Kidney glomerular epithelial cell (primary cell): ENCODE measurements at regions not wholly inside any gene's neighbourhood (a gene's known extent, or its start where the extent isn't known, plus 50 kb on each side); places are given as distances from the start of the nearest gene placed in this dataset.

ENCODE experiments used
- DNase-seq: peaks from one replicate; lab custom pipeline; 2025; lab: John Stamatoyannopoulos, UW

GRCh38 chr1:222370081-222370912, 177.6 kb downstream of the HHIPL2 start:
- no peak for DNase-seq

- no peak for DNase-seq
Observed at GRCh38 chr1:222369148-222369547, 178.8 kb downstream of the HHIPL2 start.

GRCh38 chr1:222358100-222358499, 189.8 kb downstream of the HHIPL2 start:
- no peak for DNase-seq

GRCh38 chr1:222357252-222357651, 190.7 kb downstream of the HHIPL2 start:
- DNase-seq: no peak

- no peak for DNase-seq
Observed at GRCh38 chr1:222347627-222348026, 200.3 kb downstream of the HHIPL2 start.

GRCh38 chr1:222346955-222347354, 200.9 kb downstream of the HHIPL2 start:
- no peak for DNase-seq

- no peak for DNase-seq
Observed at GRCh38 chr1:222339376-222339947, 208.4 kb downstream of the HHIPL2 start.

- no peak for DNase-seq
Observed at GRCh38 chr1:222335586-222335985, 212.3 kb downstream of the HHIPL2 start.

GRCh38 chr1:222334026-222334680, 213.8 kb downstream of the HHIPL2 start:
- DNase-seq: peak; percentile 5

GRCh38 chr1:222331765-222332164, 216.1 kb downstream of the HHIPL2 start:
- no peak for DNase-seq

- no peak for DNase-seq
Observed at GRCh38 chr1:222331340-222331739, 216.6 kb downstream of the HHIPL2 start.

GRCh38 chr1:222329493-222330045, 218.3 kb downstream of the HHIPL2 start:
- no peak for DNase-seq

GRCh38 chr1:222326710-222327036, 221.2 kb downstream of the HHIPL2 start:
- no peak for DNase-seq

- no peak for DNase-seq
Observed at GRCh38 chr1:222326006-222326709, 221.7 kb downstream of the HHIPL2 start.

GRCh38 chr1:222325506-222325905, 222.4 kb downstream of the HHIPL2 start:
- DNase-seq: no peak

GRCh38 chr1:222314839-222315238, 233.1 kb downstream of the HHIPL2 start:
- DNase-seq: no peak

GRCh38 chr1:222310836-222311235, 237.1 kb downstream of the HHIPL2 start:
- DNase-seq: no peak

GRCh38 chr1:222307621-222308020, 240.3 kb downstream of the HHIPL2 start:
- DNase-seq: no peak

GRCh38 chr1:222306512-222306911, 241.4 kb downstream of the HHIPL2 start:
- DNase-seq: no peak

- DNase-seq: no peak
Observed at GRCh38 chr1:222306011-222306410, 241.9 kb downstream of the HHIPL2 start.

- no peak for DNase-seq
Observed at GRCh38 chr1:222301652-222302051, 246.3 kb downstream of the HHIPL2 start.

GRCh38 chr1:222299524-222299923, 248.4 kb downstream of the HHIPL2 start:
- no peak for DNase-seq
